ENCODE measurements at regions not wholly inside any gene's neighbourhood (a gene's known extent, or its start where the extent isn't known, plus 50 kb on each side); places are given as distances from the start of the nearest gene placed in this dataset.

- TF ChIP-seq YY1 (IDR thresholded peaks at IDR 0.05; ENCODE audit: insufficient read depth, insufficient read length) (no peak), ZNF274 (IDR thresholded peaks at IDR 0.05; ENCODE audit: low read depth, low read length) (no peak), SUZ12 (IDR thresholded peaks at IDR 0.05; ENCODE audit: extremely low read depth, insufficient read depth, insufficient read length) (no peak)
These were observed 725.8 kb upstream of the DPPA4 start for GRCh38 chr3:110063178-110063577.

Data from NT2/D1 (cell line).